ENCODE measurements at regions not wholly inside any gene's neighbourhood (a gene's known extent, or its start where the extent isn't known, plus 50 kb on each side); places are given as distances from the start of the nearest gene placed in this dataset.
A peak's percentile ranks its signal among the peaks of the same experiment; 100 is the strongest.

DNA sequence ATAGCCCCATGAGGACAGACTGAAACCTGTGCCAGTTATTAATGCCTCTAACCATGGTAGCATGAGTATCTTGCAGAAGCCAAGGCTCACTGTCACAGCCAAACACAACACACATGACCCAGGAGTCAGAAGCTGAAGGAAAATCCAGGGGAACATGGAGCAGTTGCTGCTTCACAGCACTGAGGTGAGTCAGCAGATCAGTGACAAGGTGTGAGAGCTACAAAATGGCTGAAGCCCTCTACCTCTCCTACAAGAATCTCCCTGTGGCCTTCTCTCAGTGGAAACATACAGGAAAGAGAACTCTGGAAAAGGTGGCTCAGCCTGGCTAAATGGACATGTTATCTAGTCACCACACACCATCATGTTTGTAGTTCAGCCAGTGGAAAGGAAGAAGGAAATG lies 93.5 kb downstream of the NAB1 start:
- intact Hi-C loops (cut with DNase I, micrococcal nuclease), result no loop called here
- H3K36me3 ChIP-seq (ENCODE audit: low read depth), result no peaks in the 10 kb centered on the region
- DNase-seq (no peak), ATAC-seq (no peak)
- H3K9me3 ChIP-seq, result no peaks in the 10 kb centered on the region
- H3K4me1 ChIP-seq (ENCODE audit: low read depth), result no peaks in the 10 kb centered on the region
- H3K4me3 ChIP-seq, result no peak overlapping the region
- TF ChIP-seq, protein P1, sequence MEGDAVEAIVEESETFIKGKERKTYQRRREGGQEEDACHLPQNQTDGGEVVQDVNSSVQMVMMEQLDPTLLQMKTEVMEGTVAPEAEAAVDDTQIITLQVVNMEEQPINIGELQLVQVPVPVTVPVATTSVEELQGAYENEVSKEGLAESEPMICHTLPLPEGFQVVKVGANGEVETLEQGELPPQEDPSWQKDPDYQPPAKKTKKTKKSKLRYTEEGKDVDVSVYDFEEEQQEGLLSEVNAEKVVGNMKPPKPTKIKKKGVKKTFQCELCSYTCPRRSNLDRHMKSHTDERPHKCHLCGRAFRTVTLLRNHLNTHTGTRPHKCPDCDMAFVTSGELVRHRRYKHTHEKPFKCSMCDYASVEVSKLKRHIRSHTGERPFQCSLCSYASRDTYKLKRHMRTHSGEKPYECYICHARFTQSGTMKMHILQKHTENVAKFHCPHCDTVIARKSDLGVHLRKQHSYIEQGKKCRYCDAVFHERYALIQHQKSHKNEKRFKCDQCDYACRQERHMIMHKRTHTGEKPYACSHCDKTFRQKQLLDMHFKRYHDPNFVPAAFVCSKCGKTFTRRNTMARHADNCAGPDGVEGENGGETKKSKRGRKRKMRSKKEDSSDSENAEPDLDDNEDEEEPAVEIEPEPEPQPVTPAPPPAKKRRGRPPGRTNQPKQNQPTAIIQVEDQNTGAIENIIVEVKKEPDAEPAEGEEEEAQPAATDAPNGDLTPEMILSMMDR (IDR thresholded peaks at IDR 0.05), result no peak

DNA sequence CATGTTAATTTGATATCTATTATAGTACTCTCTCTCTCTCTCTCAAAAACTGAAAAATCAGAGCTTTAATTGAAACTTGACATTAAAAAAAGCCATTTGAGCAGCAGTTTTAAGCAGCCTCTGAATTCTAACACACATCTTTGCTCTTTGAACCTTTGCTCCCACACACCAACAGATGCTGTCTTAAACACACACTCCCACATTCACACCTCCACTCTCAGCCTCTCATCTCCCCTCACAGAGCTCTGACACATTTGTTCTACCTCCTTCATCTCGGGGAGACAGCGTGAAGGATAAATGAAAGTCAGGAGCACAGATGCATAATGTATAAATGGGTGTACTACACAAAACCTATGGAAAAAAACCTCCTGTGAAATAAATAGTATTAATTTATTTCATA lies 95.2 kb downstream of the NAB1 start:
- intact Hi-C loops (cut with DNase I, micrococcal nuclease), result no loop called here
- H3K4me1 ChIP-seq (ENCODE audit: low read depth), result no peaks in the 10 kb centered on the region
- TF ChIP-seq, protein P1 (IDR thresholded peaks at IDR 0.05), result no peak
- H3K9me3 ChIP-seq, result no peaks in the 10 kb centered on the region
- no peak for ATAC-seq
- H3K36me3 ChIP-seq (ENCODE audit: low read depth), result no peaks in the 10 kb centered on the region
- no peak overlapping the region for H3K4me3 ChIP-seq
- no peak for DNase-seq

DNA sequence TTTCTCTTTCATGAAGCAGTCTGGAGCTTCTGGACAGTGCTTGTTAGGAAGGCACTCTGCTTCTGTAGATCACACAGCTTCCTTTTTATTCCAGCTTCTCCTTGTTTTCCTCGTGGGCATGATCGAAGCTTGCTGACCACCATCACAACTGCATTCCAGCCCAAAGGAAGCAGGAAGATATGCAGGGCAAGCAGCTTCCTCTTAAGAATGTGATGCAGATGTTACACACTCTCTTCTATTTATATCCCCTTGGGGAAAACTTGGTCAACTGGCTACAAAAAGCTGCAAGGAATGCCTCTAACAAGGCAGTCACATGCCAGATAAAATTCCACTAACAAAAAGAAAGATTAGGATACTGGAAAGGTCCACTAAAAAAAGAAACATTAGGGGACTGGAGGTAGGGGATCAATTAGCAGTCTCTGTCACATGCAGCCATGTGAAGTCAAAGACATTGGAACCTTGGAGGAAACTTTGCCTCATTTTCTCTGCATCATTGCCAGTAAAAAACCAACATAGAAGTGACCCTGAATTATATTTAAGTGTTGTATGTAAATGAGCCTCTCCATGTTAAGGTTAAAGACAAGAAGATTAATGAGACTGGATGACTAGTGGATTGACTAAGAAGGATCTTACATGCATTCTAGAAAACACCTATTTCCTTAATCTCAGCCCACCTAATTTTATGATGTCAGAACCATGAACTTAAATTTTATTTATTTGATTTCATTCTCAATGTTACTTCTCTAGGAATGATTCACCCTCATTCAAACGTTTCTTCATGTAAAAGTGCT lies 98.3 kb downstream of the NAB1 start:
- Histone ChIP-seq H3K4me1 (ENCODE audit: low read depth) (no peaks in the 10 kb centered on the region), H3K4me3 (no peak overlapping the region), H3K36me3 (ENCODE audit: low read depth) (no peaks in the 10 kb centered on the region), H3K9me3 (no peaks in the 10 kb centered on the region)
- ATAC-seq, result no peak
- TF ChIP-seq, protein P1 (IDR thresholded peaks at IDR 0.05), result no peak
- intact Hi-C loops (cut with DNase I, micrococcal nuclease), result no loop called here
- DNase-seq, result no peak

DNA sequence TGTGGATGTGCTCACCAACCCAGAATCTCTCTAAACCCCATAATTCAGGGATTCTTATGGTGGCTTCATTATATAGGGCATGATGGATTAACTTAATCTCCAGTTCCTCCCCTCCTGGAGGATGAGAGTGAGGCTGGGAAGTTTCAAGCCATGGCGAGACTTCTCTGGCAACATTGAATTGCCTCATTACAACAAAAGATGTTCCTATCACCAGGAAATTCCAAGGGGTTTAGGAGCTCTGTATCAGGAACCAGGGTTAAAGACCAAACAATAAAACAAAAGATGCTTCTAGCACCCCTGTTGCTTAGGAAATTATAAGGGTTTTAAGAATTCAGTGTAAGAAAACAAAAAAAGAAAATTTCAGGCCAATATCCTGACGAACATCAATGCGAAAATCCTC lies 100.1 kb downstream of the NAB1 start:
- Histone ChIP-seq H3K36me3 (ENCODE audit: low read depth) (no peaks in the 10 kb centered on the region), H3K9me3 (no peaks in the 10 kb centered on the region), H3K4me3 (no peak overlapping the region), H3K4me1 (ENCODE audit: low read depth) (no peaks in the 10 kb centered on the region)
- intact Hi-C loops (cut with DNase I, micrococcal nuclease), result no loop called here
- ATAC-seq (no peak), DNase-seq (no peak)
- TF ChIP-seq, protein P1 (IDR thresholded peaks at IDR 0.05), result no peak

DNA sequence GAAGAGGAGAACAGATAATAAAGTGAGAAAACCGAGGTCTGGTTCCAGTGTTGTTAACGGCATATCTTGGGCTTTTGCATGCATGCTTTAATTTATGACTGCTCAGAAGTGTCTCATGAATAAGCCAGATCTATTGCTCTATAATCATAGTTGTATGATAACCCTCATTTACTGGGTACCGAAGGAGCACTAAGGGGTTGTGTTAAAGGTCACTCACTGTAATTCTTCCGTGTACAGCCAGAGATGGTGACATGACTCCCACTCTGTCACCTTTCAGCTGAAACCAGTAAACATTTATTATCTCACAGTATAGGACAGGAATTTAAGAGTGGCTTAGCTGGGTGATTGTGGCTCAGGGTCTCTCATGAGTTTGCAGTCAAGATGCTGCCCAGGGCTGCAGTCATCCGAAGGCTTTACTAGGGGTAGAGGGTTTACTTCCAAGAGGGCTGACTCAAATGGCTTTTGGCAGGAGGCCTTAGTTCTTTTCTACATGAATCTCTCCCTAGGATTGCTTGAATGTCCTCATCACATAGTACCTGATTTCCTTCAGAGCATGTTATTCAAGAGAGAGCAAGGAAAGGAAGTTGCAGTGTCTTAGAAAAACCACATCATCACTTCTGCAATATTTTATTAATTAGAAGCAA lies 107.0 kb downstream of the NAB1 start:
- Histone ChIP-seq H3K4me3 (no peak overlapping the region), H3K36me3 (ENCODE audit: low read depth) (no peaks in the 10 kb centered on the region), H3K9me3 (no peaks in the 10 kb centered on the region), H3K4me1 (ENCODE audit: low read depth) (no peaks in the 10 kb centered on the region)
- intact Hi-C loops (cut with DNase I, micrococcal nuclease), result no loop called here
- TF ChIP-seq, protein P1 (IDR thresholded peaks at IDR 0.05), result no peak
- DNase-seq, result no peak
- peak; percentile 63 for ATAC-seq

Data from mucosa of descending colon (tissue), 3 donors.